ENCODE measurements at regions not wholly inside any gene's neighbourhood (a gene's known extent, or its start where the extent isn't known, plus 50 kb on each side); places are given as distances from the start of the nearest gene placed in this dataset.

DNA sequence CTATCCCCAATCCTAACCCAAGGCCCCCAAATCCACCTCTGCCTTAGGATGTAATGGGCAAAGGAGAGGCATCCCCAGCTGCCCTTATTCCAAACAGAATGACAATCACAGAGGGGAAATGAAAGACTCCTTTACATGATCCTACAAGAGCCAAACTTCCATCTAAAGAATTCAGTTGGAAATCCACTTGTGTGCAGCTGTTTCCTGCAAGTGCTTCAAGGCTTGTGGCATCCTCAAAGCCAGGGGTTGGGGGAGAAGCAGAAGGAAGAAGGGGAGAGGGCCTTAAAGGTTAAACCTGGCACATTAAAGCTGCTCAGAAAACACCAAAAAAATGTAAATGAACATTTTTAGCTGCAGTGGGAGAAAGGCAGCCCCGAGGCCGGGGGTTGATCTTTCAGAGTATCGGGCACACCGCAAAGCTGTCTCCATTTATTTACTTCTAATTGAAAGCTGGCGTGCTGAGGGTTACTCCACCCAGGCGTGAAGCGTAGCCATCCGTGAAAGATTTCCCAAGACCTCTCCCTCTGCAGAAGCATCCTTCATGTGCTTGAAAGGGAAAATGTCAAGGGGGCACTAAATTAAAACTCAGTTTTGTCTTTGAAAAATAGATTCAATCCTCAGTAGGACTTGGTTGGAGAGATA, 217.8 kb downstream of the SHQ1 start:
- TF ChIP-seq POLR2A (IDR thresholded peaks at IDR 0.05; ENCODE audit: low read depth, low read length) (no peak), TAF1 (IDR thresholded peaks at IDR 0.05; ENCODE audit: low read depth, low read length) (no peak)

All from GM12891 (cell line).